IPS-11a (cell line): ENCODE measurements at regions not wholly inside any gene's neighbourhood (a gene's known extent, or its start where the extent isn't known, plus 50 kb on each side); places are given as distances from the start of the nearest gene placed in this dataset.
"Not testable (repeated sequence)": the region's sequence is repeated elsewhere in the genome, so short reads cannot be mapped to it uniquely, and the experiment has no call there.

Experiments used
- H3K4me3 ChIP-seq: one replicate; pipeline ENCODE4 v1.5.1; 2013; ENCODE audit warnings: low read depth, low read length, control low read depth

- no peak overlapping the region for H3K4me3 ChIP-seq
Observed at GRCh38 chr15:20368974-20369373, 172.6 kb downstream of the GOLGA6L6 start.

GRCh38 chr15:20367093-20367492, 174.5 kb downstream of the GOLGA6L6 start:
- no peak overlapping the region for H3K4me3 ChIP-seq

- H3K4me3 ChIP-seq, result not testable (repeated sequence)
Observed at GRCh38 chr15:20363591-20363990, 178.0 kb downstream of the GOLGA6L6 start.

GRCh38 chr15:20361091-20361490, 180.5 kb downstream of the GOLGA6L6 start:
- H3K4me3 ChIP-seq, result no peak overlapping the region

- no peak overlapping the region for H3K4me3 ChIP-seq
Observed at GRCh38 chr15:20358779-20359414, 182.7 kb downstream of the GOLGA6L6 start.

- H3K4me3 ChIP-seq, result no peak overlapping the region
Observed at GRCh38 chr15:20358066-20358778, 183.4 kb downstream of the GOLGA6L6 start.

- H3K4me3 ChIP-seq, result no peak overlapping the region
Observed at GRCh38 chr15:20357481-20358065, 184.0 kb downstream of the GOLGA6L6 start.

GRCh38 chr15:20356911-20357480, 184.6 kb downstream of the GOLGA6L6 start:
- no peak overlapping the region for H3K4me3 ChIP-seq

- no peak overlapping the region for H3K4me3 ChIP-seq
Observed at GRCh38 chr15:20356444-20356910, 185.1 kb downstream of the GOLGA6L6 start.

GRCh38 chr15:20355256-20355868, 186.2 kb downstream of the GOLGA6L6 start:
- no peak overlapping the region for H3K4me3 ChIP-seq

GRCh38 chr15:20354884-20355223, 186.7 kb downstream of the GOLGA6L6 start:
- not testable (repeated sequence) for H3K4me3 ChIP-seq

- no peak overlapping the region for H3K4me3 ChIP-seq
Observed at GRCh38 chr15:20353966-20354883, 187.4 kb downstream of the GOLGA6L6 start.

- H3K4me3 ChIP-seq, result no peak overlapping the region
Observed at GRCh38 chr15:20352241-20353200, 189.1 kb downstream of the GOLGA6L6 start.

GRCh38 chr15:20351448-20351971, 190.1 kb downstream of the GOLGA6L6 start:
- no peak overlapping the region for H3K4me3 ChIP-seq

- H3K4me3 ChIP-seq, result no peak overlapping the region
Observed at GRCh38 chr15:20349774-20350498, 191.7 kb downstream of the GOLGA6L6 start.

GRCh38 chr15:20348900-20349773, 192.5 kb downstream of the GOLGA6L6 start:
- H3K4me3 ChIP-seq, result no peak overlapping the region

GRCh38 chr15:20348291-20348899, 193.2 kb downstream of the GOLGA6L6 start:
- H3K4me3 ChIP-seq, result no peak overlapping the region
